ENCODE measurements at regions not wholly inside any gene's neighbourhood (a gene's known extent, or its start where the extent isn't known, plus 50 kb on each side); places are given as distances from the start of the nearest gene placed in this dataset.
"Not testable (repeated sequence)": the region's sequence is repeated elsewhere in the genome, so short reads cannot be mapped to it uniquely, and the experiment has no call there.

GRCh38 chr3:78507196-78507984, 1260.4 kb downstream of the ROBO1 start:
- Histone ChIP-seq H3K4me2 (ENCODE audit: insufficient read depth, low read length) (no peak overlapping the region), H3K36me3 (ENCODE audit: insufficient read depth, low read length) (no peaks in the 10 kb centered on the region), H3K79me2 (ENCODE audit: insufficient read depth, low read length) (no peaks in the 10 kb centered on the region), H2AFZ (ENCODE audit: low read length) (no peak overlapping the region), H3K4me3 (ENCODE audit: insufficient read depth, low read length) (no peak overlapping the region), H3K27ac (ENCODE audit: low read depth, low read length) (no peak overlapping the region), H3K4me1 (ENCODE audit: insufficient read depth, low read length) (no peaks in the 10 kb centered on the region), H4K20me1 (ENCODE audit: insufficient read depth, low read length) (no peaks in the 10 kb centered on the region), H3K27me3 (ENCODE audit: insufficient read depth, low read length) (no peaks in the 10 kb centered on the region), H3K9me3 (ENCODE audit: low read depth, low read length) (no peaks in the 10 kb centered on the region)
- no peak for DNase-seq (ENCODE audit: insufficient read length, low spot score, missing footprints)
- TF ChIP-seq, protein P1, sequence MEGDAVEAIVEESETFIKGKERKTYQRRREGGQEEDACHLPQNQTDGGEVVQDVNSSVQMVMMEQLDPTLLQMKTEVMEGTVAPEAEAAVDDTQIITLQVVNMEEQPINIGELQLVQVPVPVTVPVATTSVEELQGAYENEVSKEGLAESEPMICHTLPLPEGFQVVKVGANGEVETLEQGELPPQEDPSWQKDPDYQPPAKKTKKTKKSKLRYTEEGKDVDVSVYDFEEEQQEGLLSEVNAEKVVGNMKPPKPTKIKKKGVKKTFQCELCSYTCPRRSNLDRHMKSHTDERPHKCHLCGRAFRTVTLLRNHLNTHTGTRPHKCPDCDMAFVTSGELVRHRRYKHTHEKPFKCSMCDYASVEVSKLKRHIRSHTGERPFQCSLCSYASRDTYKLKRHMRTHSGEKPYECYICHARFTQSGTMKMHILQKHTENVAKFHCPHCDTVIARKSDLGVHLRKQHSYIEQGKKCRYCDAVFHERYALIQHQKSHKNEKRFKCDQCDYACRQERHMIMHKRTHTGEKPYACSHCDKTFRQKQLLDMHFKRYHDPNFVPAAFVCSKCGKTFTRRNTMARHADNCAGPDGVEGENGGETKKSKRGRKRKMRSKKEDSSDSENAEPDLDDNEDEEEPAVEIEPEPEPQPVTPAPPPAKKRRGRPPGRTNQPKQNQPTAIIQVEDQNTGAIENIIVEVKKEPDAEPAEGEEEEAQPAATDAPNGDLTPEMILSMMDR (IDR thresholded peaks at IDR 0.05; ENCODE audit: extremely low read depth, low read depth, low read length), result no peak

- no peak overlapping the region for H3K27ac ChIP-seq (ENCODE audit: low read depth, low read length)
- no peaks in the 10 kb centered on the region for H3K4me1 ChIP-seq (ENCODE audit: insufficient read depth, low read length)
- TF ChIP-seq, protein P1 (IDR thresholded peaks at IDR 0.05; ENCODE audit: extremely low read depth, low read depth, low read length), result no peak
- no peak overlapping the region for H3K4me2 ChIP-seq (ENCODE audit: insufficient read depth, low read length)
- H3K27me3 ChIP-seq (ENCODE audit: insufficient read depth, low read length), result no peaks in the 10 kb centered on the region
- H3K36me3 ChIP-seq (ENCODE audit: insufficient read depth, low read length), result no peaks in the 10 kb centered on the region
- DNase-seq (ENCODE audit: insufficient read length, low spot score, missing footprints), result no peak
- H2AFZ ChIP-seq (ENCODE audit: low read length), result no peak overlapping the region
- H3K79me2 ChIP-seq (ENCODE audit: insufficient read depth, low read length), result no peaks in the 10 kb centered on the region
- no peak overlapping the region for H3K4me3 ChIP-seq (ENCODE audit: insufficient read depth, low read length)
- H4K20me1 ChIP-seq (ENCODE audit: insufficient read depth, low read length), result no peaks in the 10 kb centered on the region
- no peaks in the 10 kb centered on the region for H3K9me3 ChIP-seq (ENCODE audit: low read depth, low read length)
Measured at GRCh38 chr3:78511840-78512239, 1256.0 kb downstream of the ROBO1 start.

DNA sequence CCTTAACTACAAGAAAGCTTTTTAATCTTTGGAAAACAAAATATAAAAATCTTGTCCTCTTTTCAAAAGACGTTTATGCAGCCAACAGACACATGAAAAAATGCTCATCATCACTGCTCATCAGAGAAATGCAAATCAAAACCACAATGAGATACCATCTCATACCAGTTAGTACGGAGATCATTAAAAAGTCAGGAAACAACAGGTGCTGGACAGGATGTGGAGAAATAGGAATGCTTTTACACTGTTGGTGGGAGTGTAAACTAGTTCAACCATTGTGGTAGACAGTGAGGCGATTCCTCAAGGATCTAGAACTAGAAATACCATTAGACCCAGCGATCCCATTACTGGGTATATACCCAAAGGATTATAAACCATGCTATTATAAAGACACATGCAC, 1255.0 kb downstream of the ROBO1 start:
- not testable (repeated sequence) for H3K4me2 ChIP-seq (ENCODE audit: insufficient read depth, low read length); H3K79me2 ChIP-seq (ENCODE audit: insufficient read depth, low read length); H2AFZ ChIP-seq (ENCODE audit: low read length); H3K27ac ChIP-seq (ENCODE audit: low read depth, low read length); H3K4me3 ChIP-seq (ENCODE audit: insufficient read depth, low read length); H3K36me3 ChIP-seq (ENCODE audit: insufficient read depth, low read length); H3K4me1 ChIP-seq (ENCODE audit: insufficient read depth, low read length); H3K9me3 ChIP-seq (ENCODE audit: low read depth, low read length); H4K20me1 ChIP-seq (ENCODE audit: insufficient read depth, low read length); DNase-seq (ENCODE audit: insufficient read length, low spot score, missing footprints); H3K27me3 ChIP-seq (ENCODE audit: insufficient read depth, low read length)

GRCh38 chr3:78516437-78516836, 1251.4 kb downstream of the ROBO1 start:
- Histone ChIP-seq H3K4me2 (ENCODE audit: insufficient read depth, low read length) (no peak overlapping the region), H3K27ac (ENCODE audit: low read depth, low read length) (no peak overlapping the region), H3K9me3 (ENCODE audit: low read depth, low read length) (no peaks in the 10 kb centered on the region), H3K27me3 (ENCODE audit: insufficient read depth, low read length) (no peaks in the 10 kb centered on the region), H2AFZ (ENCODE audit: low read length) (no peak overlapping the region), H3K4me3 (ENCODE audit: insufficient read depth, low read length) (no peak overlapping the region), H3K36me3 (ENCODE audit: insufficient read depth, low read length) (no peaks in the 10 kb centered on the region), H3K79me2 (ENCODE audit: insufficient read depth, low read length) (no peaks in the 10 kb centered on the region), H4K20me1 (ENCODE audit: insufficient read depth, low read length) (no peaks in the 10 kb centered on the region), H3K4me1 (ENCODE audit: insufficient read depth, low read length) (no peaks in the 10 kb centered on the region)
- DNase-seq (ENCODE audit: insufficient read length, low spot score, missing footprints), result no peak
- TF ChIP-seq, protein P1 (IDR thresholded peaks at IDR 0.05; ENCODE audit: extremely low read depth, low read depth, low read length), result no peak

Data from osteoblast (primary cell).